OCI-LY1 (cell line): ENCODE measurements at regions not wholly inside any gene's neighbourhood (a gene's known extent, or its start where the extent isn't known, plus 50 kb on each side); places are given as distances from the start of the nearest gene placed in this dataset.

ENCODE experiments used
- H2AFZ ChIP-seq: fragments of 200-600 bp; sonication (generic), shearing (Covaris generic); 2 replicates; pipeline ENCODE4 v1.6.0; 2014; ENCODE audit warnings: antibody characterized with exemption, mild to moderate bottlenecking, low read length
- H3F3A ChIP-seq: fragments of 200-600 bp; sonication (generic), shearing (Covaris generic); 2 replicates; pipeline ENCODE4 v1.6.0; 2014; ENCODE audit warnings: mild to moderate bottlenecking, antibody characterized with exemption, low read length, moderate library complexity; ENCODE audit not compliant: insufficient read depth
- H3K27ac ChIP-seq: fragments of 200-600 bp; sonication (generic); 2 replicates; pipeline ENCODE4 v1.5.1; 2014; ENCODE audit warnings: low read length, mixed run types, mild to moderate bottlenecking, low read depth; ENCODE audit not compliant: poor library complexity, severe bottlenecking
- H3K27me3 ChIP-seq: fragments of 200-600 bp; sonication (generic); 2 replicates; pipeline ENCODE4 v1.6.0; 2014; ENCODE audit warnings: antibody characterized with exemption, mild to moderate bottlenecking, low read length, moderate library complexity; ENCODE audit not compliant: insufficient read depth
- H3K36me3 ChIP-seq: fragments of 200-600 bp; sonication (generic); 2 replicates; pipeline ENCODE4 v1.6.1; 2014; ENCODE audit warnings: mild to moderate bottlenecking, antibody characterized with exemption, low read length, moderate library complexity, mixed read lengths; ENCODE audit not compliant: insufficient read depth
- H3K4me1 ChIP-seq: fragments of 200-600 bp; sonication (generic); 2 replicates; pipeline ENCODE4 v1.5.1; 2014; ENCODE audit warnings: mild to moderate bottlenecking, low read length, moderate library complexity; ENCODE audit not compliant: insufficient read depth, severe bottlenecking
- H3K4me2 ChIP-seq: fragments of 200-600 bp; sonication (generic), shearing (Covaris generic); 2 replicates; pipeline ENCODE4 v1.6.1; 2014; ENCODE audit warnings: low read length
- H3K4me3 ChIP-seq: fragments of 200-600 bp; sonication (generic); 2 replicates; pipeline ENCODE4 v1.5.1; 2014; ENCODE audit warnings: low read length, low read depth, mild to moderate bottlenecking, mixed read lengths; ENCODE audit not compliant: poor library complexity, severe bottlenecking
- H3K79me2 ChIP-seq: fragments of 200-600 bp; shearing (Covaris generic); 2 replicates; pipeline ENCODE4 v1.6.1; 2016; ENCODE audit warnings: mixed run types, low read length, mixed read lengths; ENCODE audit not compliant: insufficient read depth
- H3K9ac ChIP-seq: fragments of 200-600 bp; sonication (generic), shearing (Covaris generic); 2 replicates; pipeline ENCODE4 v1.6.1; 2014; ENCODE audit warnings: mild to moderate bottlenecking, low read length, mixed read lengths
- H3K9me2 ChIP-seq: fragments of 200-600 bp; sonication (generic), shearing (Covaris generic); 2 replicates; pipeline ENCODE4 v1.6.1; 2014; ENCODE audit warnings: low read depth, mild to moderate bottlenecking, low read length, mixed read lengths
- H3K9me3 ChIP-seq: fragments of 200-600 bp; shearing (Covaris generic); 2 replicates; pipeline ENCODE4 v1.6.1; 2014; ENCODE audit warnings: low read length, mixed read lengths
- H4K20me1 ChIP-seq: fragments of 200-600 bp; sonication (generic), shearing (Covaris generic); 2 replicates; pipeline ENCODE4 v1.6.0; 2016; ENCODE audit warnings: mild to moderate bottlenecking, low read length; ENCODE audit not compliant: insufficient read depth
- CTCF ChIP-seq: fragments of 200-600 bp; sonication (generic), shearing (Covaris generic); IDR thresholded peaks from 2 replicates; pipeline ENCODE4 v1.5.1; 2017; ENCODE audit warnings: mild to moderate bottlenecking, antibody characterized with exemption, low read length, moderate library complexity, mixed read lengths
- EZH2 ChIP-seq: fragments of 200-600 bp; sonication (generic), shearing (Covaris generic); IDR thresholded peaks from 2 replicates; pipeline ENCODE4 v1.8.0; 2017; ENCODE audit warnings: borderline replicate concordance, mixed run types, mild to moderate bottlenecking, antibody characterized with exemption, low read length, moderate library complexity, mixed read lengths

DNA sequence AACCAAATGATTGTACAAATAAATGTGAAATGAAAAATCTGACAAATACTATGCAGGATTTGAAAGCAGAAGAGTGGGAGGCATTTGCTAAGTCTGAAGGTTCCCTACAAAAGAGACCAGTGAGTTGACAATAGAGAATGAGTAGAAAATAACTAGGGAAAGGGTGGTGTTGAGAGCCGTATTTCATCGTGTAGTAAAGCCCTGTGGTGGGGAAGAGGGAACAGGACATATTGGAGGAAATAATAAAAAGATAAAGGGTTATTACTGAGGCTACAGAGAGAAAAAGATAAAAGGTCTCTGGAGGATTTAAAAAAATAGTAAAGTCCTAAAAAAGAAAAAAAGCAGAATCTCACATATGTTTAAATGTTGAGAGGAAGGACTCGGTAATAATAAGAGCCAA, 268.8 kb downstream of the DUSP6 start:
- Histone ChIP-seq H3K79me2 (no peaks in the 10 kb centered on the region), H3K27ac (no peak overlapping the region), H3K4me3 (no peak overlapping the region), H3K9ac (no peak overlapping the region), H2AFZ (no peak overlapping the region), H3K36me3 (no peaks in the 10 kb centered on the region), H3K4me1 (no peaks in the 10 kb centered on the region), H4K20me1 (no peaks in the 10 kb centered on the region), H3K9me2 (no peaks in the 10 kb centered on the region), H3K9me3 (no peaks in the 10 kb centered on the region), H3K4me2 (no peak overlapping the region), H3F3A (no peaks in the 10 kb centered on the region), H3K27me3 (no peaks in the 10 kb centered on the region)
- TF ChIP-seq CTCF (no peak), EZH2 (no peak)

DNA sequence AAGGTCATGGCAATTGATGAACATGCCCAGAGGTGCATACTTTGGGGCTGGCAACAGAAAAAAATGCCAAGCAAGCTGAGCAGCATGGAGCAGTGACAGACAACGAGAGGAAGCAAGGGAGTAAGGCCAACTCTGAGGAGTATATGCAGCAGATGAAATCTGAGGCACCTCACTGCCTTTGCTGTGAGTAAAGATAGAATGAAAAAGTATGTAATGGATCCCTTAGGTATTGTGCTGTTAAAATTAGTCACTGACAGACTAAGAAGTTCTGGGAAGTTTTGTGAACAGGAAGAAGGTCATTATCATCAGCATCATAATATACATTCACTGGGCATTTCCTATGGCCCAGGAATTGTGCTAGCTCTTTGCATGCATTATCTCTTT, 269.9 kb downstream of the DUSP6 start:
- no peak overlapping the region for H3K4me2 ChIP-seq
- no peak overlapping the region for H2AFZ ChIP-seq
- no peaks in the 10 kb centered on the region for H3K9me2 ChIP-seq
- TF ChIP-seq CTCF, result no peak
- TF ChIP-seq EZH2, result no peak
- H3K9me3 ChIP-seq, result no peaks in the 10 kb centered on the region
- H4K20me1 ChIP-seq, result no peaks in the 10 kb centered on the region
- H3K9ac ChIP-seq, result no peak overlapping the region
- H3K4me1 ChIP-seq, result no peaks in the 10 kb centered on the region
- no peaks in the 10 kb centered on the region for H3K79me2 ChIP-seq
- no peak overlapping the region for H3K27ac ChIP-seq
- no peaks in the 10 kb centered on the region for H3K36me3 ChIP-seq
- H3K4me3 ChIP-seq, result no peak overlapping the region
- no peaks in the 10 kb centered on the region for H3K27me3 ChIP-seq
- no peaks in the 10 kb centered on the region for H3F3A ChIP-seq

- no peaks in the 10 kb centered on the region for H3F3A ChIP-seq
- H4K20me1 ChIP-seq, result no peaks in the 10 kb centered on the region
- H2AFZ ChIP-seq, result no peak overlapping the region
- no peaks in the 10 kb centered on the region for H3K36me3 ChIP-seq
- no peaks in the 10 kb centered on the region for H3K27me3 ChIP-seq
- H3K4me3 ChIP-seq, result no peak overlapping the region
- H3K9me2 ChIP-seq, result no peaks in the 10 kb centered on the region
- no peak overlapping the region for H3K9ac ChIP-seq
- H3K9me3 ChIP-seq, result no peaks in the 10 kb centered on the region
- no peaks in the 10 kb centered on the region for H3K4me1 ChIP-seq
- no peak overlapping the region for H3K27ac ChIP-seq
- H3K4me2 ChIP-seq, result no peak overlapping the region
- TF ChIP-seq CTCF, result no peak
- TF ChIP-seq EZH2, result no peak
- H3K79me2 ChIP-seq, result no peaks in the 10 kb centered on the region
Observed at GRCh38 chr12:89081719-89082369, 270.5 kb downstream of the DUSP6 start.
